K562 (cell line): ENCODE measurements at regions not wholly inside any gene's neighbourhood (a gene's known extent, or its start where the extent isn't known, plus 50 kb on each side); places are given as distances from the start of the nearest gene placed in this dataset.
"Not testable (repeated sequence)": the region's sequence is repeated elsewhere in the genome, so short reads cannot be mapped to it uniquely, and the experiment has no call there.

Source experiments
- ATAC-seq: fragments of 200-7000 bp; cut with Tn5 transposase; 3 replicates; pipeline ENCODE4 v1.9.1; 2020; ENCODE audit warnings: moderate library complexity
- BruUV-seq: library from RNA; stranded (reverse); fragments of 400-500 nt; replicated peaks from 2 replicates; lab custom pipeline; 2021; lab: Mats Ljungman, UMichigan
- CTCF ChIA-PET: fragments of 300-600 bp; formaldehyde crosslinking; extraction: SDS; loops from one replicate; lab custom pipeline; 2021; ENCODE audit warnings: low intra/inter-chr PET ratio; lab: Yijun Ruan, JAX
- POLR2A ChIA-PET: fragments of 300-600, 350-650 bp; sonication (Branson Sonifier 250); formaldehyde crosslinking; extraction: SDS; loops from one replicate; lab custom pipeline; 2021; ENCODE audit warnings: antibody characterized with exemption, inconsistent platforms; lab: Yijun Ruan, JAX
- DNase-seq, 4 experiments: peaks; one replicate each; pipeline versions ENCODE4 v3.0.0 to v3.0.0-alpha.2; 2011 to 2018; ENCODE audit warnings: low spot score in 3 of 4, mixed read lengths in 3 of 4; ENCODE audit errors: extremely low read depth in 1 of 4
- FAIRE-seq: peaks from 2 replicates; lab custom pipeline; 2011; peaks lifted over from hg19 to GRCh38; lab: Jason Lieb, UNC
- H2AFZ ChIP-seq: 2 replicates; pipeline ENCODE4 v1.6.0; 2011; ENCODE audit warnings: low read depth, low read length, control low read depth, inconsistent platforms
- H3K27ac ChIP-seq: fragments of 200-600 bp; 3 replicates; pipeline ENCODE4 v1.8.0; 2011; ENCODE audit warnings: low read depth, mild to moderate bottlenecking, control low read depth, inconsistent platforms, low read length, moderate library complexity, mixed read lengths; ENCODE audit errors: extremely low read depth
- H3K27me3 ChIP-seq, 2 experiments: fragments of 300-600 bp in 1 of 2; 2 replicates in 1 of 2; 3 replicates in 1 of 2; pipeline versions ENCODE4 v1.6.0 to v1.8.0; 2011; ENCODE audit warnings: inconsistent platforms in 2 of 2, low read length in 2 of 2, mild to moderate bottlenecking in 1 of 2, mixed read lengths in 1 of 2, moderate library complexity in 1 of 2; ENCODE audit not compliant: control insufficient read depth in 2 of 2, insufficient read depth in 2 of 2
- H3K36me3 ChIP-seq: fragments of 300-600 bp; 3 replicates; pipeline ENCODE4 v1.8.0; 2011; ENCODE audit warnings: mild to moderate bottlenecking, low read length, inconsistent platforms; ENCODE audit not compliant: control insufficient read depth, insufficient read depth
- H3K4me1 ChIP-seq, 2 experiments: fragments of 200-600 bp in 1 of 2; replicated peaks in 1 of 2; 2 replicates in 1 of 2; 3 replicates in 1 of 2; pipeline versions ENCODE4 v1.5.1 to v1.8.0; 2011; ENCODE audit warnings: inconsistent platforms in 2 of 2, low read length in 2 of 2, mild to moderate bottlenecking in 1 of 2, mixed read lengths in 1 of 2, moderate library complexity in 1 of 2; ENCODE audit not compliant: control insufficient read depth in 2 of 2, insufficient read depth in 2 of 2
- H3K4me2 ChIP-seq: 2 replicates; pipeline ENCODE4 v1.6.1; 2011; ENCODE audit warnings: low read length, control low read depth, inconsistent platforms, mixed read lengths; ENCODE audit not compliant: insufficient read depth
- H3K4me3 ChIP-seq: fragments of 200-600 bp; sonication (generic), shearing (Covaris generic); 2 replicates; pipeline ENCODE4 v1.5.1; 2016; ENCODE audit warnings: control low read depth, inconsistent platforms
- H3K79me2 ChIP-seq: fragments of 200-600 bp; 3 replicates; pipeline ENCODE4 v1.8.0; 2011; ENCODE audit warnings: low read length, inconsistent platforms; ENCODE audit not compliant: control insufficient read depth, insufficient read depth
- H3K9ac ChIP-seq, 2 experiments: 2 replicates each; pipeline versions ENCODE4 v1.6.0 to v1.6.1; 2011; ENCODE audit warnings: low read depth in 2 of 2, low read length in 2 of 2, control low read depth in 1 of 2, inconsistent platforms in 1 of 2, mild to moderate bottlenecking in 1 of 2, mixed read lengths in 1 of 2; ENCODE audit not compliant: insufficient read depth in 1 of 2
- H3K9me1 ChIP-seq: one replicate; pipeline ENCODE4 v1.6.0; 2011; ENCODE audit warnings: inconsistent platforms, mild to moderate bottlenecking, low read length, moderate library complexity; ENCODE audit not compliant: control insufficient read depth, insufficient read depth
- H3K9me3 ChIP-seq: replicated peaks from 2 replicates; pipeline ENCODE4 v1.5.1; 2011; ENCODE audit warnings: low read depth, low read length, inconsistent platforms; ENCODE audit not compliant: control insufficient read depth, insufficient read depth
- H4K20me1 ChIP-seq: replicated peaks from 2 replicates; pipeline ENCODE4 v1.6.1; 2011; ENCODE audit warnings: low read length, inconsistent platforms, mixed read lengths; ENCODE audit not compliant: control insufficient read depth, insufficient read depth
- CBFA2T2 ChIP-seq: fragments of 450-650 bp; conservative IDR thresholded peaks from 2 replicates; pipeline ENCODE4 v1.6.1; 2017; ENCODE audit warnings: mild to moderate bottlenecking
- CBX5 ChIP-seq: IDR thresholded peaks from 2 replicates; pipeline ENCODE4 v1.6.1; 2014; ENCODE audit warnings: low read depth, borderline replicate concordance
- CEBPZ ChIP-seq: fragments of 150-350 bp; IDR thresholded peaks from 2 replicates; pipeline ENCODE4 v1.6.1; 2014; ENCODE audit warnings: low read depth, mild to moderate bottlenecking, low read length, borderline replicate concordance
- KLF6 ChIP-seq: fragments of 250-450 bp; sonication (Bioruptor Pico); IDR thresholded peaks from 2 replicates; pipeline ENCODE4 v1.4.0; 2020; ENCODE audit warnings: mild to moderate bottlenecking, moderate library complexity, borderline replicate concordance
- MCM7 ChIP-seq, 2 experiments: fragments of 450-650 bp; IDR thresholded peaks; 2 replicates each; pipeline ENCODE4 v1.6.1; 2016 to 2018
- RBM14 ChIP-seq: fragments of 200-400 bp; formaldehyde crosslinking; IDR thresholded peaks from 2 replicates; pipeline ENCODE4 v1.6.1; 2018; ENCODE audit warnings: low read depth, mild to moderate bottlenecking, low read length, moderate library complexity, borderline replicate concordance; ENCODE audit not compliant: insufficient read depth
- RBM22 ChIP-seq: fragments of 200-400 bp; formaldehyde crosslinking; IDR thresholded peaks from 2 replicates; pipeline ENCODE4 v1.6.1; 2018; ENCODE audit warnings: low read length, low read depth; ENCODE audit not compliant: poor library complexity, severe bottlenecking
- SMAD1 ChIP-seq: fragments of 150-350 bp; IDR thresholded peaks from 2 replicates; pipeline ENCODE4 v1.6.1; 2014; ENCODE audit warnings: low read length, low read depth; ENCODE audit not compliant: partially characterized antibody
- SUPT5H ChIP-seq: fragments of 450-650 bp; IDR thresholded peaks from 2 replicates; pipeline ENCODE4 v1.6.1; 2016
- TGIF2 ChIP-seq: sonication (generic); formaldehyde crosslinking; IDR thresholded peaks from 2 replicates; pipeline ENCODE4 v1.8.1; 2022; ENCODE audit warnings: mild to moderate bottlenecking, missing genetic modification reagents, moderate library complexity
- ZC3H8 ChIP-seq: fragments of 450-650 bp; IDR thresholded peaks from 2 replicates; pipeline ENCODE4 v1.6.1; 2017
- ZEB2 ChIP-seq: fragments of 450-650 bp; IDR thresholded peaks from 2 replicates; pipeline ENCODE4 v1.6.1; 2016
- ZNF143 ChIP-seq: sonication (generic); formaldehyde crosslinking; IDR thresholded peaks from 2 replicates; pipeline ENCODE4 v1.9.0; 2022; ENCODE audit warnings: mild to moderate bottlenecking, missing genetic modification reagents
- ZNF184 ChIP-seq: sonication (generic); formaldehyde crosslinking; IDR thresholded peaks from 2 replicates; pipeline ENCODE4 v1.5.0; 2020; ENCODE audit warnings: missing genetic modification reagents
- ZNF76 ChIP-seq: fragments of 250-450 bp; sonication (Bioruptor Pico); IDR thresholded peaks from 2 replicates; pipeline ENCODE4 v1.4.0; 2020; ENCODE audit warnings: mild to moderate bottlenecking, moderate library complexity, borderline replicate concordance
- ZSCAN29 ChIP-seq: fragments of 450-650 bp; IDR thresholded peaks from 2 replicates; pipeline ENCODE4 v1.6.1; 2017
- WGBS: fragments of 100-300 bp; shearing (Covaris generic); methylation state at CpG from one replicate; pipeline ENCODE4 v1.1.6; 2016; ENCODE audit warnings: low coverage, mixed read lengths; ENCODE audit not compliant: insufficient coverage; ENCODE audit errors: missing lambda C conversion rate; 5-methylcytosine and 5-hydroxymethylcytosine counted together
- in situ Hi-C: fragments of 300-500 bp; cut with MboI; formaldehyde crosslinking; loops from 4 replicates; pipeline ENCODE4 v1.15.0; 2018; ENCODE audit warnings: inconsistent platforms, mixed read lengths
- intact Hi-C: fragments of 100-400 bp; cut with micrococcal nuclease; formaldehyde crosslinking; loops from 2 replicates; pipeline ENCODE4 v1.14.2; 2022

DNA sequence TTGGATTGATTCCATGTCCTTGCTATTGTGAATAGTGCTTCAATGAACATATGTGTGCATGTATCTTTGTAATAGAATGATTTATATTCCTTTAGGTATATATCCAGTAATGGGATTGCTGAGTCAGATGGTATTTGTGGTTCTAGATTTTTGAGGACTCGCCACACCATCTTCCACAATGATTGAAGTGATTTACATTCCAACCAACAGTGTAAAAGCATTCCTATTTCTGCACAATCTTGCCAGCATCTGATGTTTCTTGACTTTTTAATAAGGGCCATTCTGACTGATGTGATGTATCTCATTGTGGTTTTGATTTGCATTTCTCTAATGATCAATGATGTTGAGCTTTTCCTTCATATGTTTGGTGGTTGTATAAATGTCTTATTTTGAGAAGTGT is 437.9 kb downstream of the IRX1 start:
- intact Hi-C loops, ATAC-seq, H3K4me1 ChIP-seq, POLR2A ChIA-PET, CTCF ChIA-PET, H3K9me3 ChIP-seq, H2AFZ ChIP-seq, DNase-seq, H3K4me3 ChIP-seq, FAIRE-seq, H3K36me3 ChIP-seq, H3K9me1 ChIP-seq, H3K79me2 ChIP-seq, H3K27ac ChIP-seq, in situ Hi-C loops, H3K27me3 ChIP-seq, H4K20me1 ChIP-seq, H3K9ac ChIP-seq, BruUV-seq, H3K4me2 ChIP-seq: not testable (repeated sequence)
- 0% methylated on average over 1 of the region's 1 CpG for WGBS

DNA sequence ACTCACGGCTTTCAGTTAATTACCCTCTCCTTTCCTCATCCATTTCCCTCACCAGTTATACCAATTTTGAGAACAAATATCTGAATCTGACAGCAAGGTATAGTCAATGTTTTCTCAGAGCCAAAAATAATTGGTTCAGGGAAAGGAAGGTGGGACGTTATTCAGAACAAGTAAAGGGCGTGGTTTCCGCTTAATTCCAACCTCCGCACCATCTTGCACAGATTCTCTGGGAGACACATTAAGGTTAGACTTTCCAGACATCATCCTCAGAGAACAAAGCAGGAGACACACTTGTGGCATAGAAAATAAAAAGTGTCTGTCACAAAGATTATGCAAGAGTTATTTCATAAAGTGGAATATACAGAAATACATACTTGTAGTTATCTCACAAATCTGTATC is 441.2 kb downstream of the IRX1 start:
- Histone ChIP-seq H3K27ac (no peak overlapping the region), H3K9ac (no peak overlapping the region), H2AFZ (no peak overlapping the region), H4K20me1 (no peaks in the 10 kb centered on the region), H3K36me3 (no peaks in the 10 kb centered on the region), H3K4me3 (no peak overlapping the region), H3K79me2 (no peaks in the 10 kb centered on the region), H3K4me2 (no peak overlapping the region), H3K9me1 (no peaks in the 10 kb centered on the region), H3K27me3 (no peaks in the 10 kb centered on the region), H3K4me1 (no peaks in the 10 kb centered on the region), H3K9me3 (no peaks in the 10 kb centered on the region)
- in situ Hi-C loops: no loop called here
- ATAC-seq: no peak
- FAIRE-seq: no peak
- no peak for DNase-seq
- ChIA-PET POLR2A (no interaction called here), CTCF (no interaction called here)
- no TSS peak for BruUV-seq
- intact Hi-C loops: no loop called here
- 0% methylated on average over 5 of the region's 5 CpGs for WGBS
- no peak for TF ChIP-seq RBM22
- no peak for TF ChIP-seq RBM14
- no peak for TF ChIP-seq SUPT5H
- TF ChIP-seq ZNF143 (CRISPR knock-in tag): no peak
- TF ChIP-seq CBX5: no peak
- TF ChIP-seq ZNF184 (CRISPR knock-in tag): no peak
- TF ChIP-seq CBFA2T2: no peak
- TF ChIP-seq ZSCAN29: no peak
- TF ChIP-seq SMAD1: no peak
- TF ChIP-seq MCM7 (IDR thresholded peaks at IDR 0.05): no peak
- no peak for TF ChIP-seq KLF6 (CRISPR knock-in tag)
- no peak for TF ChIP-seq ZEB2
- no peak for TF ChIP-seq TGIF2
- no peak for TF ChIP-seq ZNF76 (CRISPR knock-in tag)
- TF ChIP-seq CEBPZ: no peak
- TF ChIP-seq ZC3H8: no peak
